GM18867 (cell line): ENCODE measurements at regions not wholly inside any gene's neighbourhood (a gene's known extent, or its start where the extent isn't known, plus 50 kb on each side); places are given as distances from the start of the nearest gene placed in this dataset.

Experiments used
- ATAC-seq: cut with Tn5 transposase; IDR thresholded peaks from one replicate; pipeline ENCODE4 v1.9.1; 2021; ENCODE audit warnings: mild to moderate bottlenecking, moderate library complexity; ENCODE audit not compliant: unreplicated experiment

DNA sequence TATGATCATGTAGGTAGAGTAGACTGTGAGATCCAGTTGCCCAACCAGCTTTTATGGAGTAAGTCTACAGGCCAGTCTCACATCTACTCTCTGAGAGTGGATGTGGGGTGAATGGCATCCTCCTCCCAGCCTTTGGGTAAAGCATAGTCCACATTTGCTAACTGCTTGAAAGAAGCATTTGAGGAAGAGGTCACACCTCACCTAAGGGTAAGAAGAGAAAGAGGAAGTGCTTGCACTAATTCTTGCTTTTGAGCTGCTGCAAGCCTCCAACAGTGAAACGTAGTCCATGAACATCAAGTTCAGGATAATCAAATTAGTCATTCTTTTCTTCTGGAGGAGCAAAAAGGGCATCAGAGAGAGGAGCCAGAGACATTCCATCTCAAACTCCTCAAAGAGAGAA, 93.9 kb upstream of the AGR3 start:
- ATAC-seq = peak; percentile 83

DNA sequence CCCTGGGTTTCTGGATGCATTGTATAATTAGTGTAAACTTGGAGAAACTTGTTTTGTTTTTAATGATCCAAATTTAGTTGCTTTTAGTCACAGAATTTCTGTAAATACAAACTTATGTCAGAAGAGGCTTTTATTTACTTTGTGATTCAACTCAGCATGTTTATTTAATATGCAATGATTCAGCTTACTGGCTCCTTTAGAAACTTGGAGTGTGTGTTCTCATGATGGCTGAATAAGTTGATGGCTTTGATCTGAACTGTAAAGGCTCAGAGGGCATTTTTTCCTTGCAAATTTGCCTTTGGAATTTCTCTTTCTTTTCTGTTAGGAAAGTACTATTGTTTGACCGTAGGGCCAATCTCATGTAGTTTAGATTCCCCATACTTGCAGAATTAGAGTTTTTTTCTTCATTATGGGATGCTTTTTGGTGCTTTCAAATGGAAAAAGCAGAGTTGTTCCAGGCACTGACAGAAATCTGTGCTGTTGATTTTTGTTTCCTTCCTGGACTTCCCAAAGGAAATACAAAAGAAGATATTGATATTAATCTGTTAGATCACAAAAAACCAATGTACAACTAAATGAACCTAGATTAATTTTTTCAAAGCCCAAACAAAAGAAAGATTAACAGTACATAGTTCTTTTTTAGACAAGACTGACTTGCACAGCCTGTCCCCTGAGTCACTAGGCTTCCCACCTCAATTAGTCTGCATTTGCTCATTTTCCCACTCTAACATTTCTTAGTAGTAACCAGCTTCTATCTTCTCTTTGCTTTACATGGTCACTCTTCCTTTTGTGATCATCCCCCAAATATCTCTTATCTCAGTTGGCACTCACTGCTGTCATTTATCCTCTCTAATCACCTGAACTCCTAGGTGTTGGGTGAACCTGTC, 96.8 kb upstream of the AGR3 start:
- ATAC-seq = no peak

DNA sequence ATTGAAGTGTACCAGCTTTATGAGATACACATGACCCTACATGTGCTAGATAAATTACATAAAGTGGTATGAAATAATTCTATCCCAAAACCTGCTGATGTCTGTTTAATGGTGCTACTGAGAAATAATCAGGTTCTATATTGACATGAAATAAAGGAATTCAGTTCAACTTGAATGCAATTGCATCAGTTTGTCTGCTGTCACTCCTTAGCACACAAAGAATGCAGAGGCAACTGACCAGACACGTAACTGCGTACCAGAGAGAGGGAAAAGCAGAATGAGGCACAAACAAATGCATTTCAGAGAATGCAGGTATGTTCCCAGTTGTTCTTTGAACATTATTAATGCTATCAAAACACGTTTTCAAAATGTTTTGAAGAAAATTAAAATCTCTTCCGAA, 98.8 kb upstream of the AGR3 start:
- no peak for ATAC-seq

DNA sequence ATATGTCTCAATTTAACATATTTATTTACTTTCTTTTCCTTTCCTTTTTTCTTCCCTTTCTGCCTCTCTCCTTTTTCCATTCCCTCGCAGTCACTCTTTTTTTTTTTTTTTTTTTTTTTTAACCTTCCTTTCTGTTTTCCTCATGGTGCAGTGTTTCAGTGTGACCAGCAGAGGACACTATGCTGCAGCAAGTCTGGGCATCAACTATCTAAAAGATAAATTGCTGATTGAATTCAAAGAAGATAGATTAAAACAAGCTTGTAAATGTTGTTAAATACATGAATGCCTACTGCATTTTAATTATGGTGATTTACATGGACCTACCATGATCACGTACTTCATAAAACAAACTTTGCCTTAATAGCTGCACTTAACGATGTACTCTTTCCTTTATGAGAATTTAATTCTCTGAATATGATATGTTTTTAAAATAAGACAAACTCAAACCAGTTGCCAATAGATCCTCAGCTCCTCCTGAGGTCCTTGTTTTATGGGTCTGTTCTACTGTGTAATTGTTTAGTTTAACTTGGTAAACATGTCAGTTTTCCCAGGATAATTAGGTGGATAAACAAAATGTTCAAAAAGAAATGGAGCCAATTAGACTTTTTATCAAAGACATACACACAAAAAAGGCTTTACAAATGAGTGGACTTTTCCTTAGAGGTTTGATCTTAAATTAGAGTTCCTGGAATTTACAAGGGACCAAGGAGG, 101.0 kb upstream of the AGR3 start:
- ATAC-seq = peak; percentile 61

DNA sequence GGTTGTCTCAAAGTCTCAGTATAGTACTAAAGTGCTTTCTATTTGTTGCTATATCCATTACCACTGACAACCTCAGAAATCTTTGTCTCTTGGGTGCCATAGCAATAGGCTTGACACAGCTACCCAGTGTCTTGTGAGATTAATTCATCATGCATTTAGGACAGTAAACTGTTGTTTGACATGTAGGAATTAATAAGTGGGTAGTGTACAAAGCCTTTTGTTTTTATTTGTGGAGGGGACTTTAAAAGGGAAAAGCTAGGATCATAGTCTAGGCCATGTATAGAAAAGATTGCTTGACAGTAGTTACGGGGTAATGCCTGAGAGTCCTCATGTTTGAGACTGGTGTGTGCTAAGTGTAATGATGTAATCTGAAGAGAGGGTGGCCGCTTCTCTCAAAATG, 102.6 kb upstream of the AGR3 start:
- no peak for ATAC-seq

DNA sequence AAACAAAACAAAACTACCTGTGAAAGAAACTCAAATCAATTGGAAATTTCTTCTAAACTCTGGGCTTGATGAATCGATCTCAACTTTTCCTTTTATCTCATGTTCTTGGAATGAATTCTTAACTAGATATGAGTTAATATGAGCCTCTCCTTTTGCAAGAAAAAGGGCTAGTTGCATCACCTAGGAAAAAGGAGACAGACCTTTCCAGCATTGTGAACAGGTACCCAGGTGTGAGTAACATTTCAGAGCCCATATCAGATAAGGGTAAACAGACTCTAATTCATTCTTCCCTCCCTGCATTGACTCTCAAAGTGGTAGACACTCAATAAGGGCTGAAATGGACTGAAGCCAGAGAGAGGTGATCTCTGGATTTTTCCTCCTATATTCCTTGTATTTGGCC, 103.8 kb upstream of the AGR3 start:
- ATAC-seq = no peak

DNA sequence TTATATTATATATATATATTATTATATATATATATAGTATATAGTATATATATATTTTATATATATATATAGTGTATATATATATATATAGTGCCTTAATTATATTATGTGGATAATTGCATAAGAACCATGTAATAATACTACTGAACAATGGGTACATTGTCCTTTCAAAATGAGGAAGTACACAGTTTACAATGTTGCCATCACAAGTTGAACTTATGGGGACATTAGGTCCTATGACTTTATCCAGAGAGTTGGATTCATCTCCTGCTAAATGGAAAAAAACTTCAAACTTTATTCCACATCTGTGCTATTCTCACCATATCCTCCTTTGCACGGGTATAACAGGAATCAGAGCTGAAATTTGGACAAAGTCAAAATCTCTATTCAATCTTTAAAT, 105.0 kb upstream of the AGR3 start:
- no peak for ATAC-seq

DNA sequence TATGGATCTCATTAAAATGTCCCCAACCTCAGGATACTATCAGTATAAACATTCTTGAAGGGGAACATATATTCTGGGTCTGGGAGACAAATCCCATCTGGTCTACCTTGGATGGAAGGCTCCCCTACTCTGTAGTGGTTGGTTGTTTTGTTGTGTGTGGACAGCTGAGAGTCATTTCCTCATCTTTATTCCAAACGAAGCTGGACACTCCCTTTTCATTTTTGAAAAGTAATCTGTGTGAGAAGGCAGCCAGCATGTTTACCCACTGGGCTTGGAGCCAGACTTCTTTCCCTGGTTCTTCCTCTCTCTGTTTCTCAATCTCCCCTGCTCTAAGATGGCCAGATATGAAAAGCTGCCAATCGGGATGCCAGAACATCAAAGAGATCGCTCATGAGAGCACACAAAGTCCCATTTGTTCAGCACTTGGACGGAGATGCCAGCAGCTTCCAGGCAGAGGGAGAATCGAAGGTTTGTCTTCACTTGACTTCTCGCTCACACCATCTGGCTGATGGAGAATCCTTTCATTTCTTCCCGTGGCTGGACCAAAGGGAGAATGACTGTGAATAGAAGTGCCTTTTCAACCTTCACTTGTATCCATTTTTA, 108.1 kb upstream of the AGR3 start:
- ATAC-seq = no peak

DNA sequence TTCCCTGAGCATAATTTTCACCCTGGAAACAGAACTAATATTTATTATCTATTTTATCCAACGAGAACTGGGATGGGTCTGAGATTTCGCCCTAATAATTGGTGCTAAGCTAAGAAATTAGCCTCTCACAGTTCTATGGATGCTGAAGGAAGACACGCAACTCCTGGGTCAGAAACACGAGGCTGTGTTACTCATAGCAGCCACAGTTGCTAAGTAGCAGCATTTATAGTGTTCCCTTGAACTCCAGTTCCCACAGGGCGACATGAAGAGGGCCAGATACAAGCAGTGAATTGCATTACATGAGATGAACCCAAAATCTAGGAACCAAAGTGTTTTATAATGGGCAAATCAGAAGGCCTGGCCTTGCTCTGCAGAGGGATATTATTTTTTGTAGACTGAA, 109.8 kb upstream of the AGR3 start:
- no peak for ATAC-seq

DNA sequence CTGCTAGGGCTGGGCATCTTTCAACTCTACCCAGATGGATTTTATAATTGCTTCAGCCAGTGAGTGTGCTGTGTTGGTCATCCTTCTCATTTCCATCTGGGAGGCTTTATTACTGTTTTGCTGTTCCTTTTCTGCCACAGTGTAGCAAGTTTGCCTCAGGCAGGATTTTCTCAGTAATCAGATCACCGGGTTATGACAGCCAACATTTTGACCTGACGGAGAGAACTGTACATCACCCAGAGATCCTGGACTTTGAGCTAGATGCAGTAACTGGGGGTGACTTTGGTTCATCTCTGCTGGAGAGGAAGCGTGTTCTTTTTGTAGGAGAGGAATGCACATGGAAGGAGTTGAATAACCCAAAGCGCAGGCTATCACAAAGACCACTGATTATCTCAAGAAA, 111.8 kb upstream of the AGR3 start:
- no peak for ATAC-seq

DNA sequence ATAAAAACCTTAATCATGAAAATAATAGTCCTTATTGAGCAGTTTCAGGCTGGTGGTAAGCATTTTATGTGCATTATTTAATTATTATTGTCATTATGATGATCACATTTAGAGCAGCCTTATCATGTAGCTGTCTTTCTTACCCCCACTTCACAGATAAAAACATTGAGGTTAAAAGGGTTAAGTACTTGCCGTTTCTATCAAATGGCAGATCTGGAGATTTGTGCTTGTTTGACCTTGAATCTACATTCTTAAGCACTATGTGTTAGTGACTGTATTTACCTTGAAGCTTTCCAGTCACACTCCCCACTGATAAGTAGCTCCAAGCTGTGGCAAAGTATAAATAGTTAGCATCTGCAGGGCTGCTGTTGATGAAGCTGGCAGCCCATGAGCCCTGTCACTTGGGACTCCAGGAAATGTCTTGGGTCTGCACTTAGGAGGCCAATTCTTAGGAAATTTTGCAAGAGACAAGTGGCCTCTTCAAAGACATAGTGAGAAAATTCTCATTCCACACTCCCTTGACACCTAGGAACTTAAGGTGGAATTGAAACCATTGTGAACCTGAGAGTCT, 116.8 kb upstream of the AGR3 start:
- ATAC-seq = no peak

DNA sequence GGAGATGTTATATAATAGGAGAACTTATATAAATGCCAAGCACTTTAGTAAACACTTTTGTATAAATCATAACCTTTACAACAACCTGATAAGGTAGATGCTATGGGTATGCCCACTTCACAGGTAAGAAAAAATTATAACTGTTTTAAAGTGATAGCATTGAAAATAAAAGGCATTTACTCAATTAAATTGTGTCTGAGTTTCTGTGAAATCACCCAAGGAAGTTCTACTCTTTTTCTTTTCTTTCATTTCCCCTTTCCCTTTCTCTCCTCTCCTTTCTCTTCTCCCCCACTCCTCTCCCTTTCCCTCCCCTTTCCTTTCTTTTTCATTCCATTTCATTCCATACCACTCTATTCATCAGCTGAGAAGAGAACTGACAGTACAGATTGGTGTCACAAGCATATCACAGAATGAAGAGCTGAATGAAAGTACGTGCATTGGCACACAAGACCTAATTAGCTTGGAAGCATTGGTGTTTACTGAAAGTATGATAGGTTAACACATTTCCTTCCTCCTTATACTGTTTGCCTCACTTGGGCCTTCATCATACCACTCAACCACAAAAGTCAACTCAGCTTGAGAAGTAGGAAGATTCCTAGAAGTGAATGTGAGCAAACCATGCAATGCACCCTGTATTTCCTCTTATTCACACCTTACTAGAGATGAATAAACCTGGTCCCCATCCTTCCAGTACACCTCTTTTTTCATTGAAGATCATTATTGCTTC, 117.9 kb upstream of the AGR3 start:
- no peak for ATAC-seq

DNA sequence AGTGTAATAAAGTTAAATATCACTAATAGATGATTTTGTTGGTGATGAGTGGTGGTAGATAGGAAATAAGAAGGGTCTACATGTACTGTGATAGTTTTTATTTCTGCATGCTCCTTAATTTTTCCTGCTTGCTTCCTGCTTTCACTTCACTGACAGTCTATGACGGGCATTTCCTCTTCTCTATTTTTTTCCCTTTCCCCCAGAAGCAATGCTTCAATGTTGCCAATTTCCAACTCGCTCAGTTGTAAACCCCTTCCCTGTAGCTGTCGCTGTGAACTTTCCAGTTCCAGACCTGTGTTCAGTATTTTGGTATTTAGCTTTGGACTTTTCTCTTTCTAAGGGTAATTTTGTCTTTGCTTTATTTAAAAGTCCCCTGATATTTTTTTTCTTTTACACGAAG, 123.5 kb upstream of the AGR3 start:
- ATAC-seq = no peak

DNA sequence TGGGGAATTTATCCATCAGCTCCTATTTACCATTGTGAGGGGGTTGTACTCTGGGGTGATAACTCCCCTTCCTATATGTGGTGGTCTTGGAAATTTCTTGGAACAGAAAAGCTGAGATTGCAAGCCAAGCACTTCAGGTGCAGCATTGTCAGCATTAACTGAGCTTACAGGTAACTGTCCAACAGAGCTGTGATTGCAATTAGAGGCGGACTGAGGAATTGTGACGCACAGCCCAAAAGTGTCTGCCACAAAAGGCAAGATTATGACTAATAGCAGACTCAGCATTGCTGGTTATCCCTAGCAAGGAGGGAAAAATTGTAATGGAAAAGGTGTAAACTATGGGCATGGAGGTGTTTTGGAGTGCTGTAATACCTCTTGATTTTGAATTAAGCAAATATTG, 126.1 kb upstream of the AGR3 start:
- ATAC-seq = no peak

DNA sequence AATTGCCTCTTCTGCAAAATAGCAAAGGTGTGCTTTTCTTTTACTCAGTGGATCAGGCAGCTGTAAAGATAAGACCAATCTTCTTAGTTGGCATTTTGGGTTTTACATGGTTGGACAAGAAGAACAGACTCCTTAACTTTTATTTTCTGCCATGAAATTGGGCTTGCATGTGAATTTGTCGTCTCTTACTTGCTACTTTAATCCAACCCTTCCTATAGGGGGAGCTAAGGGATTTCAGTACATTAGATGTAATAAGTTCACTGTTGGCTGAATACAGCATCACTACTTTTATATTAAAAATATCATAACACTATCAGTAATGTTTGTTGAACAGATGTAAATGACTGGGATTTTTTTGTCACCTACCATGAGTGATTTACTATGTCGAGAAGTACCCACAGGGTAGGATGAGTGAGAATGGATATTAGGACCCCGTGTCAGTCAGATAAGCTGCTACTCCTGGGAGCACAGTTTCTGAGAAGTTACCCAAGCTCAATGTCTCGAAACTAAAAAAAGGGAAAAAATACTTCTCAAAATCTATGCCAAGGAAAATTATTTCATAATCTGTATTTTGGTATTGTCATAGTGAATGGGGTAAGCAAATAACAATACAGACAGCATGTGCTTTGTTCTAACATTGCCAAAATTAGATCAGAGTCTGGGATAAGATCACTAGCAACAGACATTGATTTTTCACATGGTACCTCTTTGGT, 127.4 kb upstream of the AGR3 start:
- no peak for ATAC-seq

DNA sequence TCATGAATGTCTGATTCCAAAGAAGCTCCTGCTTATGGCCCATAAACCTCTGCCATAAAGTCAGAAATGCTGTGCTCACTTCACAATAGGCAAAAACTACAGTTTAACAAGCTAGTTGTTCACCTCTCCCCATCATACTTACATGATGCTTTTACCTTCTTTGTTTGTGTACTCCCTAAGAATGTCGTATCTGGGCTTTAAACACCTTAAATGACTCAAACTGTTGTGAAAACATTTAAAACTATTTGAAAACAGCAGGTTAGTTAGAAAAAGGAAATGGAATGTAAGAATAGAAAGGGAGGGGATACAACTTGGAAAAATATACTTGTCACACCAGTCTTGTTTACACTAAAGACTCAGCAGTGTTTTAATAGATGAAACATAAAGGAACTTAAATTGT, 128.2 kb upstream of the AGR3 start:
- ATAC-seq = no peak

DNA sequence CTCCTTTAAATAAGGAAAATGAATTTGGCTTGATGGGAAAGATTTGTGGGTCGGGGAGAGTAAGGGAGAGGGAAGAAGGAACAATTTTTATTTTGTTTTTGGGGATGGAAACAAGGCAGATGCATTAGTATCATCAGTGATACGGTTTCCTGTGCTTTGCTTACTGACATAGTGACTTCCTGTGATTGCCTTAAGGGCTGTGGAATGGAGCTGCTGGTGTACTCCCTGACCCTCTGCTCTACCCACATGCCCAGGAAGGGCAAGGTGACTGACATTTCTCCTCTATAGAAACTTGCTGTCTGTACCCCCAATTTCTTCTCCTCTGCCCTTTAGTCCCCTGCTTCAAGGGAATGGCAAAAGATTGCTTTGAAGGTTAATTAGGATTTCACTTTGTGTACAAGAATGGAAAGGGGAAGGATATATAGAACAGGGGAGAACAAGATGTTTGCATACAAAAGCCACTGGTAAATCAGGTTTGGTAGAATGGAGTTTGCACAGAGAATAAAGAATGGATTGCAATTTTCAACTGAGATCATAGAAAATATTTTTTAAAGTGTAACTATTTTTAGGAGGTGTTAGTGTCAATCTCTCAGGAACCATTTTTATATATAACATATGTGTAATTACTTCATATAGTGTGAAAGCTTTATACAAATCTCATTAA, 129.0 kb upstream of the AGR3 start:
- no peak for ATAC-seq

DNA sequence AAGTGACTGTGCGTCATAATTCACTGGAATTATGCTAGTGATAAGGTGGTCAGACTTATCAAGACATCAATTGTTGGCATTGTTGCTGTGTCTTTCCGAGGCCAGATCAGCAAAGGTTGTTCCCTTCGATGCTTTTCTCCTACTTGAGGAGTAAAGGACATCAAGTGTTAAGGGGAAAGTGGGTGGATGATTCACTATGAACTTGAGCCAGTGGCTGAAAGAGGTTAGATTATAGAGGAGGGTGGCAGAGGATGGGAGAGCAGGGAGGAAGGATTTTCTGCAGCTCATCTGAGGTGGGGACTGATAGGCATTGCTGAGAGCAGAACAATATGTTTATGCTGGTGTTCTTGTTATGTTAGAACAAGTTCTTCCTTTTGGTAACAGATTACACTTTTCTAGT, 131.4 kb upstream of the AGR3 start:
- ATAC-seq = no peak

DNA sequence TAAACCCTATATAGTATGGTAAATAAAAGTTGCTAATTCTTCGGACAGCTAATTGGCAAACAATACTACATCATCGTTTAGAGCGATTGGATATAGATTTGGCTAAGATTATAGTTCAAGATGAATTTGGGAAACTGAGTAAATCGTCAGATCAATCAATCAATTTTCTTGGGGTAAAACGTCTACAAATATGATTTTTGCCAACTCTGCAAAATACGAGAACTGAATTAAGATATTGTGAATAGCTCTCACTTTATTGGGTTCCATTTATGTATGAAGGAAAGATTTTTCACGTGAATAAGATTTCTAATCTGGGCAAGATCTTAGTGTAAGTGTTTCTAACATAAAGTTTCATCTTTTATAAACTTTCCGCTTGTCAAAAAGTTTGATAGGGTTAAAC, 132.9 kb upstream of the AGR3 start:
- ATAC-seq = no peak

DNA sequence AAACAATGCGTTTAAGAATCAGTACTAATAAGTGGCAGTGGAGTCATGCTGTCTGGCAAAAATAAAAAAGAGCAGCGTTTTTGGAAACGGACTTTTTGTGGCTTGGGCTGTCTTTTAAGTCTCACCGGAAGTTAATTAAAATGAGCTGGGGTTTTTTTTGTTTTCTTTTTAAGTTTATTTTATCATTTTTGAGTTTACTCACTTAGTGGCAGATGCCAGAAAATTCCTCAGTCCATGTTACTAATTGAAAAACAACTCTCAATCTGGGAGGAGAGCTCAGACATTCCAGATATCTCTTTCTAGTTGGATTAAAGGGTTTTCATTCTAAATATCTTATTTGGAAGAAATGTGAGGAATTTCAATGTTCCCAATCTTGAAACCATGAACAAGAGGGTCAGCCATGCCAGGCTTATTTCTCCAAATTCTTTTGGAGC, 133.8 kb upstream of the AGR3 start:
- ATAC-seq = no peak
